ENCODE measurements at regions not wholly inside any gene's neighbourhood (a gene's known extent, or its start where the extent isn't known, plus 50 kb on each side); places are given as distances from the start of the nearest gene placed in this dataset.

GRCh38 chr6:74577619-74578018 lies 628.2 kb downstream of the COL12A1 start:
- TF ChIP-seq TRAFD1 (CRISPR knock-in tag; IDR thresholded peaks at IDR 0.05; ENCODE audit: borderline replicate concordance), result no peak
- no peak for TF ChIP-seq JARID2 (CRISPR knock-in tag; IDR thresholded peaks at IDR 0.05; ENCODE audit: insufficient replicate concordance)
- TF ChIP-seq DNMT1 (CRISPR knock-in tag; IDR thresholded peaks at IDR 0.05), result no peak
- TF ChIP-seq CREB1 (IDR thresholded peaks at IDR 0.05), result no peak
- no peak for TF ChIP-seq CREB1 (CRISPR knock-in tag; IDR thresholded peaks at IDR 0.05)
- TF ChIP-seq SRF (IDR thresholded peaks at IDR 0.05; ENCODE audit: low read depth, low read length), result no peak
- TF ChIP-seq ATF2 (CRISPR knock-in tag; IDR thresholded peaks at IDR 0.05), result no peak
- TF ChIP-seq POLR2A (IDR thresholded peaks at IDR 0.05; ENCODE audit: insufficient read depth in 1 of 2, low read depth in 2 of 2, low read length in 2 of 2), result no peak
- TF ChIP-seq KDM2A (CRISPR knock-in tag; IDR thresholded peaks at IDR 0.05; ENCODE audit: borderline replicate concordance, low read depth), result no peak
- no peak for TF ChIP-seq CTCF (CRISPR knock-in tag; IDR thresholded peaks at IDR 0.05)
- TF ChIP-seq THRA (CRISPR knock-in tag; IDR thresholded peaks at IDR 0.05; ENCODE audit: borderline replicate concordance), result no peak
- no peak for TF ChIP-seq ZNF232 (CRISPR knock-in tag; IDR thresholded peaks at IDR 0.05; ENCODE audit: borderline replicate concordance)
- no peak for TF ChIP-seq ZNF816 (CRISPR knock-in tag; IDR thresholded peaks at IDR 0.05; ENCODE audit: borderline replicate concordance)
- no peak for TF ChIP-seq ZSCAN21 (CRISPR knock-in tag; IDR thresholded peaks at IDR 0.05; ENCODE audit: borderline replicate concordance)
- TF ChIP-seq ZNF747 (CRISPR knock-in tag; IDR thresholded peaks at IDR 0.05; ENCODE audit: borderline replicate concordance), result no peak

All from HepG2 (cell line).